HG02798 (cell line): ENCODE measurements at regions not wholly inside any gene's neighbourhood (a gene's known extent, or its start where the extent isn't known, plus 50 kb on each side); places are given as distances from the start of the nearest gene placed in this dataset.
"Not testable (repeated sequence)": the region's sequence is repeated elsewhere in the genome, so short reads cannot be mapped to it uniquely, and the experiment has no call there.

Experiments
- ATAC-seq: cut with Tn5 transposase; IDR thresholded peaks from one replicate; pipeline ENCODE4 v1.9.1; 2021; ENCODE audit warnings: mild to moderate bottlenecking; ENCODE audit not compliant: unreplicated experiment, poor library complexity

- ATAC-seq = no peak
Measured at GRCh38 chr10:29702273-29703164, 67.7 kb upstream of the SVIL start.

GRCh38 chr10:29701306-29701705, 66.5 kb upstream of the SVIL start:
- no peak for ATAC-seq

- no peak for ATAC-seq
Measured at GRCh38 chr10:29699621-29700020, 64.8 kb upstream of the SVIL start.

GRCh38 chr10:29698773-29699490, 64.2 kb upstream of the SVIL start:
- ATAC-seq = no peak

GRCh38 chr10:29696581-29696980, 61.8 kb upstream of the SVIL start:
- not testable (repeated sequence) for ATAC-seq

- no peak for ATAC-seq
Measured at GRCh38 chr10:29694121-29694520, 59.4 kb upstream of the SVIL start.

GRCh38 chr10:29692121-29692539, 57.4 kb upstream of the SVIL start:
- ATAC-seq = no peak

- ATAC-seq = no peak
Measured at GRCh38 chr10:29691564-29692072, 56.8 kb upstream of the SVIL start.

- no peak for ATAC-seq
Measured at GRCh38 chr10:29689001-29689400, 54.2 kb upstream of the SVIL start.

- no peak for ATAC-seq
Measured at GRCh38 chr10:29688230-29688661, 53.5 kb upstream of the SVIL start.

GRCh38 chr10:29687421-29688164, 52.8 kb upstream of the SVIL start:
- ATAC-seq = no peak

- ATAC-seq = no peak
Measured at GRCh38 chr10:29685506-29685905, 50.7 kb upstream of the SVIL start.
